GM12878 (cell line): ENCODE measurements at regions not wholly inside any gene's neighbourhood (a gene's known extent, or its start where the extent isn't known, plus 50 kb on each side); places are given as distances from the start of the nearest gene placed in this dataset.

Source experiments
- BCLAF1 ChIP-seq: fragments of 450-650 bp; IDR thresholded peaks from 2 replicates; pipeline ENCODE4 v1.6.1; 2017; ENCODE audit warnings: antibody characterized with exemption, mild to moderate bottlenecking, moderate library complexity
- CTCF ChIP-seq, 3 experiments: IDR thresholded peaks in 2 of 3; conservative IDR thresholded peaks in 1 of 3; 2 replicates each; pipeline ENCODE4 v1.5.1; 2011; ENCODE audit warnings: low read depth in 3 of 3, low read length in 3 of 3, mild to moderate bottlenecking in 3 of 3, control low read depth in 2 of 3, moderate library complexity in 2 of 3, inconsistent platforms in 1 of 3, mixed read lengths in 1 of 3; ENCODE audit not compliant: control insufficient read depth in 2 of 3, insufficient read depth in 1 of 3; ENCODE audit errors: extremely low read depth in 1 of 3
- USF2 ChIP-seq: IDR thresholded peaks from 2 replicates; pipeline ENCODE4 v1.6.1; 2011; ENCODE audit warnings: low read depth, low read length, improper control_type of control experiment, borderline replicate concordance

GRCh38 chr10:64574371-64574770, 1053.2 kb downstream of the REEP3 start:
- TF ChIP-seq CTCF (IDR thresholded peaks at IDR 0.05 in 2 of 3, conservative IDR thresholded peaks at IDR 0.05 in 1 of 3; ENCODE audit: control insufficient read depth in 2 of 3, extremely low read depth in 1 of 3, insufficient read depth in 1 of 3, low read depth in 3 of 3, low read length in 3 of 3) (no peak), BCLAF1 (no peak), USF2 (no peak)
